CD4-positive, alpha-beta T cell treated with Interleukin-1 beta for 1 hour (primary cell): ENCODE measurements at regions not wholly inside any gene's neighbourhood (a gene's known extent, or its start where the extent isn't known, plus 50 kb on each side); places are given as distances from the start of the nearest gene placed in this dataset.
A peak's percentile ranks its signal among the peaks of the same experiment; 100 is the strongest.

ENCODE experiments used
- DNase-seq, 2 donors: peaks; one replicate each; pipeline ENCODE4 v3.0.0-alpha.2; 2020 to 2022

DNA sequence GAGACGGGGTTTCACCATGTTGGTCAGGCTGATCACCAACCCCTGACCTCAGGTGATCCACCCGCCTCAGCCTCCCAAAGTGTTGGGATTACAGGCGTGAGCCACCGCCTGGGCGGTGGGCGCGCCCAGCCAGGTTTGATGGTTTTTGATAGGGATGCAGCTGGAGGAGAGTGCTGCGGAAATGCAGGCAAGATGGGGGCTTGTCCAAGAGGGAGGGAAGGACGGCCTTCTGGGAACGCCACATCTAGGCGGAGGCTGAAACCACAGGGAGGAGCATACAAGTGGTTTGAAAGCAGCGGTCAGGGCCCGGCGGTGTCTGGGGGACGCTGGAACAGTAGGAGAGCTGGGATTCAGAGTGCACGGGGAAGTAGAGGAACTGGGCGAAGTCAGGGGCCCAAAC is 134.6 kb downstream of the VRK1 start:
- DNase-seq = no peak

DNA sequence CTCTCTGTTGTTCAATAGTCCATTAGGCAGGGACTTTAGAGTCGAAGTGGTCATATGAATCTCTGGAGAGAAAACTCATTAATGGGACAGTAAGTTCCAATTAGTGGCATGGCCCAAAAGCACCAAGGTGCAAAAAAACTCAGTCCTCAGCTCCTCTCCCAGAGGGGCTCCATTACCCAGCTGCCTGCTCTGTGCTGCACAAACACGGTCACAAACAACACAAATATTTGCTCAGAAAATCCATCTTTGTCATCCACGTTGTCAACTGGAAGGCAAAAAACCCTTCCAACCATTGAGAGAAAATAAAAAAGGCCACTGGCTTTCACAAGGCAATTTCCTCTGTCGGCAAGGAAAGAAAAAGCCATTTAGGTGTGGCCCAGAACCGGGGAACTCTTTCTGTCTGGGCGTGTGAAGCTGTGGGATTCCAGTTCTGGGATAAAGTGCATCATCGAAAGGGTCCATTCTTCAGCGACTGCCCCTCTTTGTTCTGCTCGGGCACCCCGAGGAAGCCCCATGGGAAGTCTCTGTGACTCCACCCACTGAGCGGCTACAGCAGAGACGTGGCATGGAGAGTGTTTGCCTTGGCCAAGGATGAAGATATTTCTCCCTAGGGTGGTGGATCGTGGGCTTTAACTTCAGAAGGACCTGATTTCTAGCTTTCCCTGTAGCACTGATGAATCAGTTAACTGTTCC is 137.6 kb downstream of the VRK1 start:
- no peak for DNase-seq

DNA sequence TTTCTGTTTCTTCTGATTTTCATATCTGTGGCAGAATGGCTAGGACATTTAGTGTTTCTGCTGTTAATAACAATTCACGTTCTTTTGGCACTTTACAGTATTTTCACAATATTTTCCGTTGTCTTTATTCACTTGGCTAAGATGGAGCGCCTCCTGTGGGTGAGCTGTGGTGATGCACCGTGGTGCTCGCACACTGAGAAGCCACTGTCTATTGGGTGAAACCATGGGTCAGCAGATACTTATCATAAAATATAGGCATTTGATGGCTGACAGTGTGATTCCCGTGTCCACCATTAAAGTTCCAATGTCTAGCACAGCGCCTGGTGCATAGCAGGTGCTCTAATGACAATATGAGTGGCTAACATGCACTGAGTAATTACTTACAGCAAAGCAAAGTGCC is 141.8 kb downstream of the VRK1 start:
- DNase-seq = no peak

DNA sequence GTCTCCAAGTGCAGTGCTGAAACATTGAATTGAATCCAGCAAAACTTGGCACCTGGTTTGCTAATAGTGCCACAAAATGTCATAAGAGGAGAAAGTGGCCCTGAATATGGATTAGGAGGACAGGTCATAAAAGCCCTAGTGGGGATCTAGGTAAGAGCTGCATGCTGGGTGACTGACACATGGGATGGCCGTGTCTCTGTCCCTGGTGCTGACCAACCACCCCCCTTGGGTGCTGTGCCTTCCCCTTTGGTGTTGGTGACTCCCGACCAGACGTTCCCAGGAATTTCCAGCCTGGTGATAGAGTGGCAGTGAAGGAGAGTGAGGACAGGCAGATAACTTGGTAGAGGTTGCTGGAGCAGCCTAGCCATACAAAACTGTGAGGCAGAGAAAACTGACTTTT is 142.8 kb downstream of the VRK1 start:
- no peak for DNase-seq

DNA sequence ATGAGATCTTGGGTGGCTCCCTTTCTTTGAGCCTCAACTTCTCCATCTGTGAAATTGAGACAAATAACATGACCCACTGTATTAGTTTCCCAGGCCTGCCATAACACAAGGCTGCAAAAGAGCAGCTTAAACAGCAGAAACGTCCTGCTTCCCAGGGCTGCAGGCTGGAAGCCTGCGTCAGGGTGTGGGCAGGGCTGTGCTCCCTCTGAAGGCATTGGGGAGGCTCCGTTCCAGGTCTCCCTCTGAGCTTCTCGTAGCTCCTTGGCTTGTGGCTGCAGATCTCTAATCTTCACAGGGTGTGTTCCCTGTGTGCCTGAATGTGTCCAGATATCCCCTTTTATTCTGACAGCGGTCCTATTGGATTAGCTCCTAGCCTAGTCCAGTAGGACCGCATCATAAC is 147.1 kb downstream of the VRK1 start:
- no peak for DNase-seq

DNA sequence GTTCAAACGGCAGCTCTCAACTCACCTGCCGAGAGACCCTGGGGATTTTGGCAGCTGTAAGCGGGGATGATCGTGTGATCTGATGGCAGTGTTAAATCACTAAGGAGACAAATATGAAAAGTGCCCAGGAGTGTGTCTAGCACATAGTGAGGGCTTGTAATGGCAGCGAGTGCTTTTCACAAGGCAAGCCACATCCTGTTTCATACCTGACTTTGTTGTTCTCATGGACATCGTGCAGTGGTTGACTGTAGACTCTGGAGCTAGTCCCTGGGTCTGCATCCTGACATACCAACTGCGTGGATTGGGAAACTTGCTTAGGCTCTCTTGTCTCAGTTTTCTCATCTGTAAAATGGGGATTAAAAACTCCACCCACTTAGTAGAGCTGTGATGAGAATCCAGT is 148.5 kb downstream of the VRK1 start:
- DNase-seq = no peak

DNA sequence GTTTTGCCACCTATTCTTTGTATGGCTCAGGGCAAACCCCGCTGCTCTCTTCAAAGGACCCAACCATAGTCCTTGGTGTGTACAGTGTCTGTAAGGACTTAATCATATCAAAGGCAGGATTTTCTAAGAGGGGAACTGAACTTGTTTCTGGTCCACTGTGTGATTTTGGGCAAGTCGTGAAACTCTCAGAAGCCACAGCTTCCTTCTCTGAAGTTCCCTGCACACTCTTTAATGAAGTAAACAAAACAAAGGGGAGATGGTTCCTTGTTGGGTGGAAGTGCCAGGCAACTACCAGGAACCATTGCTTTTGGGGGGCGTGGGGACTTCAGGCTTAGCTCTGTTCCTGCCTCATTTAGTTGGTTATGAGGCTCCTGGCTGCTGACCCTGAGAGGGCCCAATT is 152.4 kb downstream of the VRK1 start:
- DNase-seq = no peak

DNA sequence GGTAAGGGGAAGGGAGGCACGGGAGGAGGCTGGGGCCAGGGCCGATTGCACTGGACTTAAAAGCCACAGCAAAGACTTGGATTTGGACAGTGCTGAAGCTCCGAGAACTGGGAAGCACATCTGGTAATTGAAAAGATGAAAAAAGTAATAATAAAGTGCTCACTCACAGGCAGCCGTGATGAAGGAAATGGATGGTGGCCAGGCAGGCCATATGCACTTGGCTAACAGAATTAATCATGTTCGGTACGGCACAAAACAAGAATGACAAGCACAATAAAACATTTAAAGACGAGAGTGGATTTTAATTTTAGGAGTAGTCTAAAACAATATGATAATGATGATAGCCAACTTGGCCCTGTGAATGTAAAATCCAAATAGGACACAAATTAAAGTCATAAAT is 154.3 kb downstream of the VRK1 start:
- DNase-seq = no peak

DNA sequence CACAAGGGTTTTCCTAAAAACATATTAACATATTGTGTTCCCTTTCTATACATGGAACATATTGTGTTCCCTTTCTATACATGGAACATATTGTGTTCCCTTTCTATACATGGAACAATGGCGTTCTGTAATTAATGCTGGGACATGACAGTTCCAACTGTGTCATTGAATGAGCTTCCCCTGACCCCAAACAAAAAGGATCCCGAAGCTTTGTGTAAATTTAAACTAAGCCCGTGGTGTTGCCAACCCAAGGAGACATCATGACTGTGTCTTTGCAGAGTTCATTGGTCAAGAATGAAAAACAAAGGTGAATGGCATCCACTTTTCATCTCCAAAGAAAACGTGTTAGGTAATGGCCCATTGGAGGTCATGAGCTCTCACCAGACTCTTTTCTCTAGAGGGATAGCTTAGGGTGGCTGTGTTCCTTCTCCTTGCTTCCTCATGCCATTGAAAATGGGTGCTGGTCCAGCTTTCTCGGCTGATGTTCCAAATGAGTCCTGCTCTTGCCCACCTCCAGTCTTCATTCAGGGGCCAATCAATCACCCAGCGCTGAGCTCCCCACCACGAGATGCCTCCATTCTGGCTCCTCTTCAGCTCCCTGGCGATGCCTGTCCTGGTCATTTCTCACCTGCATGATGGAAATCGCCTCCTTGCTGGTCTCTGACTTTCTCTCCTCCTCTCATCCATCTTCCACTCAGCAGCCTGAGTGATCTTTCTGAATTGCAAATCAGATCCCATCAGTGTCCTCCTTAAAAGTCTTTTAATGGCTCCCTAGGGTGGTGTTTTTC is 156.1 kb downstream of the VRK1 start:
- no peak for DNase-seq

DNA sequence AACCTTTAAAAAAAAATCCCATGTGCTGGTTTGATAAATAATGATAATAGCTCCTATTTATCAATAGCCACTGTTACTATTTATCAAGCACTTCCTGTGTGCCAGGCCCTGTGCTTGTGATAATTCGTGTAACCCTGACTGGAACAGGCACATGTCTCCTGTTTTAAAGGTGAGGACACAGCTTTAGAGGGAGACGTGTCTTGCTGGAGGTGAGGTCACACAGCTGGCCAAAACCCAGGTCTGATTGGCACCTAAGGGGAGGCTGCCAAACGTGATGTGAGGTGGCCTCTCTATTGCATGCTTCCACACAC is 156.6 kb downstream of the VRK1 start:
- DNase-seq = no peak

DNA sequence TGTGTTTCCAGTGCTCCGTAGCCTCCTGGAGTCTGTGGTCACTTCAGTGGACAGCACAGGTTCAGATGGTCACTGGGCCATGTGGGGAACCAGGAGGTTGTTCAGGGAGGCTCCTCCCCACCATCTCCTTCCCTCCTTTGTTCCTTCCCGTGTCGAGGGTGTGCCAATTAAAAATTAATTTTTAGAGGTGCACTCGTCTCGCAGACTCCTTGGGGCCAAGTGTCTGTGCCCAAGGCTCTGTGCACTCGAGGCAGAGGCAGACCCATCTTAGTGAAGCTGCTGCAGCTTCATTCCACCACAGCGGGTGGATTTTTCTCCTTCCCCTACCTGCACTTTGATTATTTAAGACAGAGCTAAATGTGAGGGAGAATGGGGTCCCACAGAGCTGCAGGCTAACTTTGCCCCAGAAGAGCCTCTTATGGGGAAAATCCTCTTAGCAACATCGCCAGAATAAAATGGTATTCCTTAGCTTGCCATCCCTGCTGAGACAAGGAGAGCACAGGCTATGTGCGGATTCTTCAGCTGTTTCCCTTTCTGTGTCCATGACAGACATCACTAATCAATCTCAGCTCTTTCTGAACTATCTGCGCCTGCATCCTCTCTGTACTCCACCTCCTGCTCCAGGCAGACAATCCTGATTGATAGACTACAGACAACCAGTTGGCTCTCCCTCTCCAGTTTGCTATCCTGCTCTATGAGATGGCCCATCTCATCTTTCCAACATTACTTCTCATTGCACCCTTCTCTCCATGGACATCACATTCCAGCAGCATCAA is 159.5 kb downstream of the VRK1 start:
- no peak for DNase-seq

DNA sequence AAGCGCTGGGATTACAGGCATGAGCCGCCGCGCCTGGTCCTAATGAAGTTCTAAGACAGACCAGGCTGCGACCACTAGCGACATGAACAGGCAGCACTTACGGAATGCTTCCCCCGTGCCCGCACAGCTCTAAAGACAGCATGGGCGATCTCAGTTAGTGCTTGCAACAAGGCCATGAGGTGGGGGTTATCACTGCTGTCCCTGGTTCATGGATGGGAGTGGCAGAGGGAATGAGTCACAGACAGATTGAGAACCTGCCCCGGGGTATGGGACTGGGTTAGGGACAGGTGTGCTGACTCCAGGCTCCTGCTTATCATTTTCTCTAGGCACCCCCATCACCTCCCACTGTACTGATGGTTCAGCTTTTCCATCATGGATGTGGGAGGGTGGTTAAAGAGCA is 160.9 kb downstream of the VRK1 start:
- no peak for DNase-seq

DNA sequence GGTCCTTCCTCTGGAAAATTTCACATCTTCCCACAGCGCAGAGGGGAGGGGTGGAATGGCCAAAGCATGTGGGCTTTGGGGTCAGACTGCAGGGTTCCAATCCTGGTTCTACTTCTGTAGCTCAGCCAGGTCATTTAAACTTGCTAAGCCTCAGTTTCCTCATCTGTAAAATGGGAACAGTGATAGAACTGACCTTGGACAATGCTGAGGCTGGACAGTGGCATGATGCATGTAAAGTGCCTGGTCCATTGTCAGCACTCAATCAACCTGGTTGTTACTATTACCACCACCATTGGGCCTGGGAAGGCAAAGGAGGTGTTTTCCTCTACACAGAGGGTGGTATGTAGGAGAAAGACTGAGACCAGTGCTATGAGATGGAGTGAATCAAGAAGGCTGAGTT is 162.8 kb downstream of the VRK1 start:
- no peak for DNase-seq

DNA sequence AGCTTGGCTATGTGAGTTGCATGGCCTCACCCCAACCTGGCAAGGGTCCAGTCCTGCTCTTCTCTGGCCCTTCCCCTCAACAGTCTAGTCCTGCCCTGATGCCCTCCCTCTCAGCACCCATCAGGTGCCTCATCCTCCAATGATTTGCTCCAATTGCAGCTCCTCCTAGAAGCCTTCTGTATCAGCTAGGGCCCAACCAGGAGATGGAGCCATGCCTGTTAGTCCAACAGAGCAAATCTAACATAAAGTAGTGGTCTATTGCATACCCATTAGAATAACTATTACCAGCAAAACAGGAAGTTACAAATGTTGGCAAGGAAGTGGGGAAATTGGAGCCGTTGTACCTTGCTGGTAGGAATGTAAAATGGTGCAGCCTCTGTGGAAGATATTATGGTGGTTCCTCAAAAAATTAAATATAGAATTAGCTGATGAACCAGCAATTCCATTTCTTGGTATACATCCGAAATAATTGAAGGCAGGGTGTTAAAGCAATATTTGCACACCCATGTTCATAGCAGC is 163.5 kb downstream of the VRK1 start:
- no peak for DNase-seq

DNA sequence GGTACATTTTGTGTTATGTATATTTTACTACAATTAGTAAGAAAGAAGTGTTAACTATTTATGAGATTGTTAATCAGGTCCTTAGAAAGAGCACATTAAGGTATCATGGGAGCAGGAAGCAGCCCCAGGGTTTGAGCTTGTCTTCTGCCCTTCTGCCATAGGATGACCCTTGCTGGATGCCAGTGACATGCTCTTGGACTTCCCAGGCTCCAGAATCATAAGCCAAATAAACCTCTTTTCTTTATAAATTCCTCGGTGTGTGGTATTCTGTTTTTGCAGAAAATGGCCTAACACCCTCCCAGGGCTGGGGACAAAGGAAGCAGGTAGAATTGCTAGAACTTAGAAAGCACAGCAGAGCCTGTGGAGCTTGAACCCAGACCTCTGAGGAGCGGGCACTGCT is 164.7 kb downstream of the VRK1 start:
- no peak for DNase-seq

DNA sequence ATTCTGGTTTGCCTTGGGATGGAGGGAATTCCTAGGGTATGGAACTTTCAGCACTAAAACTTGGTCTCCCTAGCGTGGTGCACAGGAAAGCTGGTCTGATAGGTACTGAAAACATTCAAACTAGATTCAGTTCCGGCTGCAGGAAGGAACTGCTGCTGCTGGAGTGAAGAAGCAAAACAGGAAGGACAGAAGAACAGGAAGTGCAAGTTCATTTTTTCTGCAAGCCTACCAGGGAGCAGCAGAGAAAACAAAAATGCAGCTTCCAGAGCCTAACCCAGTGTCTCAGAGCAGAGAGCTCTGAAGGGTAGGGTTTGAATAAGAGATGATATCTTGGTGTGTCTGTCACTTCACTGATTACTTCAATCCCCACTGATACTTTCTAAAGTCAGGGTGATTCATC is 165.2 kb downstream of the VRK1 start:
- DNase-seq = peak; percentile 44 to 47

DNA sequence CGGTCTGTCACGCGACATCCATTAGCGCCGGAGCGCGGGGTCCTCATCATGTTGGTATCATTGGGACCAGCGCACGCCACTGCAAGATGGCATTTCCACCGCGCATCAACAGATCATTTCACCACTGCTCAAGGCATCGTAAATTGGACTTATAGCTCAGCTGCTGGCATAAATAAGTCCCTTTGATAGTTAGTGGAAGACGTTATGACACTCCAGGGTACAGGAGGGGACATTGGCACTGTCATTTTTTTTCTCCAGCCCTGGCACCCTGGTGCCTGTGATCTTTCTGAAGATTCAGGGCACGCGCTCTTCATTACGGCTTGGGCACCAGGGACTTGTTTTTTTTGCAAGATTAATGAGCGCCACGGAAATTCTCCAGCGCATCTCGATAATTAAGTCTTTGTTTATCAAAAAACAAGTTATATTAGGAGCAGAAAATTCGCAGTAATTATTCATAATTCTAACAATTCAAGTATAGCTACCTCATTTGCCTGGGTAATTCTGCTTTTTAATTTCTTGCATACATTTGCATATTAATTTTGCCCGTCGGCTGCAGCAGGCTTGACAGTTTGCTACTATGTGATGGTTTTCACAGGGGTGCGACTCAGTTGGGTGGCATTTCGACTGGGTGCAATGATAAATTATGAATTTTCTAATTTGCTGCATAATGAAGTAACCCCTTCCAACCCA is 167.7 kb downstream of the VRK1 start:
- no peak for DNase-seq

DNA sequence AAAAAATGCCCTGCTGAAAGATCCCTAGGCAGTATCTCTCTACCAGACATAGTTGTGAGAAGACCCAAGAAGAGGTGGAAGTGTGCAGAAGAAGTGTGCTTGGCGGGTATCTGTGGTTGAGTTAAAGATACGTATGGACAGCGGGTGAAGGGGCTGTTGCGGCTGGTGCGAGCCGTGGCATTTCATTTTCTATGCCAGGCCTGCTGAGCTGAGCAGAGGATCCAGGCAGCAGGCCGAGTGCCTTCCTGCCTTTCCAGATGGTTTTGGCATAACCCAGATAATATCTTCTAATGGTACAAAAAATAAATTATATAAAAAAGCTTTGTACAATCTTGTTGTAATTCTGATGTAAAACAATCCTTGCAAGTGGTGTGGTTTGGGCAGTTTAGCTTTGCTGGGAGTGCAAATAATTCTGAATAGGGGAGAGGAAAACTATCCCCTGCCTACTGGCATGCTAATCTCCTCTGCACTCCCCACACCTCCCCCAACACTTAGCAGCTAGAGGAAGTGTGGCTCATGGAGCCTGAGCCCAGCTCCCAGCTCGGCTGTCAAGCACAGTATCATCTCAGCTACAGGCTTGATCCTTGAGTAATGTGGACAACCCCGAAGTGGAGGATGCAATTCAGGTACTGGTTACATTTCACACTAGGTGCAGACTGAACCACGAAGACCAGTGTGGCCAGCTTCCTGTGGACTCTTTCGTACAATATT is 168.9 kb downstream of the VRK1 start:
- DNase-seq = no peak

DNA sequence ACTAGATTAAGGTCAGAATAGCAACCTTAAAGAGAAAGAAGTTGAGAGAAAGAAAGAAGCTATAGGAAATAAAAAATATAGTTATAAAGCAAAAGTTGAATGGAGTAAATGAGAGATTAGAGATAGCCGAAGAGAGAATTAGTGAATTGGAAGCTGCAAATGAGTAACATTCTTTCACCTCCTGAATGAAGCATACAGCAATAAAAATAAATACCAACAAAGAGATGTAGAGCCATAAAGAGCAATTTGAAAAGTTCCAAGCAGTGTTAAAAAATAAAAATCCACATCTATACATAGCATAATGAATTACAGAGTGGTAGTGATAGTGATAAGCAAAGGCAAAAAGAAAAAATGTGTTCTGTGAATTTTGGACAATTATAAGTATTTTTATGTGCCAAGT is 177.9 kb downstream of the VRK1 start:
- DNase-seq = no peak

DNA sequence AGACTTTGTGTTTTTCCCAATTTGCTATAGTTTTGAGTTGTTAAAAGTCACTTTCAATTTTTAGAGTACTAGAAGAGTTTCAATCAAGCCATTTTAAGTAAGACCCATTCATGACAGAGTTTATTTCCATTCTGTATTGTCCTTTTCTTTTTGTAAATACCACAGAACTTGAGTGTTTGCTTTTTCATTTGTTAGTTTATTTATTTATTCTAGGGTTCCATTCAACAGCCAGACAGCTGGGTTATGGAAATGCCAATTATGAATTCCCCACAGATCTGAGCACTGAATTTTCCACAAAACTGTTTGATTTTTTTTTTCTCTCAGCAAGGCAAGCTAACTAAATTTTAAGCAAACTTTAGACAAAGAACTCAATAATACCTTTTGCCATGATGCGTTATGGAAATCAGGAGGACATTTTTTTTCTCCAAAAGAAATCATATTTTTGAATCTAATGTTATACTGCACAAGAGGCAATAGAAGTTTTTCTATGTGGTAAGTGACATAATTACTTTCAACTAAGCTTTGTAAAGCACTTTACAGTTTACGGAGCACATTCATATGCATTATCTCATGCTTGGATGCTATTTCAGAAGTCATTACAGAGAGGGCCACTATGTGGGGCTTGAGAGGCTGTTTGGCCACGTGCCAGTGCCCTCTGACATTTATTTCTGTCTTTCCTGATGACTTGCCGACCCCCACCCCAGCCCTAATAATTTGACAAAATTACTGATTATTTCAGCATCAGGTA is 181.5 kb downstream of the VRK1 start:
- DNase-seq = no peak

DNA sequence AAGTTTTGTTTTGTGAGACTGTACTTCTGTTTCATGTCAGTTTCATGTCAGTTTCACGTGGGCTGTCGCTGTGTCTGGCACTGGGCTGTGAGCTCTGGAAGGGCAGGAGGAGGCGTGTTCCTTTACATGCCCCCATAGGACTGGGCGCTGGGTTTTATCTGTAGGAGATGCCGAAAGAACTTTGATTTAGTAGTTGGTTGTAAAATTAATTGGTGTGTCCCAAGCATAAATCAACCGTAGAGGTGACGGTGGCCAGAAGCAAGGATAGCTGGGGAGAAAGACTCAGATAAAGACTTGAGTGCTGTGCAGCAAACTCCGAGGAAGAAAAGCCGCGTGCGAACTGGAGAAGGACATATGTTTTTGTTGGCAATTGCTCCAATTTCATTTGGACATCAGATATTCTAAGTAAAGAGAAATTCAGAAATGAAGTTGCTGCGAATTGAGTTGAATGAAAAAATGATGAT is 182.5 kb downstream of the VRK1 start:
- no peak for DNase-seq

DNA sequence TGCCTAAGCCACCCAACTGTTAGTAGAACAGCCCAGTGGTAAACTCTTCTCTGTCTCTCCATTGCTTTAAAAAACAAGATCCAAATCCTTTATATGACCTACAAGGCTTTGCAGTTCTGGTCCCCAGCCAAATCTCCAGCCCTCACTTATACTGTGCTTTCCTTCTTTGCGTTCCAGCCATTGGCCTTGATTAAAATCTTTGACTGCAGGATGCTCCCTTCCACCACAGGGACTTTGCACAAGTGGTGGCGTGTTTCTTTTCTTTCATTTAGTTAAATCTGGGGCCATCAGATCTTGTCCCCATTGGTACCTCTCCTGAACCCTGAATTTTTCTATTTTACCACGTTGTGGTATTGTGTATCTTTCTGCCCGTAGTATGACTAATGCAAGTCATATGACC is 183.7 kb downstream of the VRK1 start:
- no peak for DNase-seq
